ENCODE measurements at regions not wholly inside any gene's neighbourhood (a gene's known extent, or its start where the extent isn't known, plus 50 kb on each side); places are given as distances from the start of the nearest gene placed in this dataset.

GRCh38 chr2:238565031-238565430 is 138.3 kb downstream of the ASB1 start:
- no peak overlapping the region for H2AFZ ChIP-seq (ENCODE audit: low read length)
- H3K9ac ChIP-seq (ENCODE audit: insufficient read depth, low read length) = no peak overlapping the region
- no peaks in the 10 kb centered on the region for H3K36me3 ChIP-seq (ENCODE audit: control insufficient read depth, insufficient read depth, low read length)
- no peaks in the 10 kb centered on the region for H3K4me1 ChIP-seq (ENCODE audit: control insufficient read depth, extremely low read depth, insufficient read depth, low read length)
- DNase-seq (ENCODE audit: low read depth in 2 of 2) = no peak
- TF ChIP-seq EZH2 (IDR thresholded peaks at IDR 0.05; ENCODE audit: low read length, missing control alignments) (no peak), CTCF (conservative IDR thresholded peaks at IDR 0.05 in 1 of 2, IDR thresholded peaks at IDR 0.05 in 1 of 2; ENCODE audit: low read depth in 1 of 2, low read length in 2 of 2) (no peak)
- peaks cover 4% of the 10 kb centered on the region for H3K27me3 ChIP-seq (ENCODE audit: control insufficient read depth, insufficient read depth, low read length)
- H3K4me2 ChIP-seq (ENCODE audit: extremely low read depth, insufficient read depth, low read length) = no peak overlapping the region
- H3K9me3 ChIP-seq (ENCODE audit: control insufficient read depth, insufficient read depth, low read depth, low read length) = no peaks in the 10 kb centered on the region
- no peaks in the 10 kb centered on the region for H3K79me2 ChIP-seq (ENCODE audit: control insufficient read depth, insufficient read depth, low read length)
- H3K27ac ChIP-seq (ENCODE audit: insufficient read depth, low read length) = no peak overlapping the region
- H3K4me3 ChIP-seq (replicated peaks in 1 of 4; ENCODE audit: control extremely low read depth in 1 of 4, insufficient read depth in 1 of 4, low read depth in 3 of 4, low read length in 4 of 4) = no peak overlapping the region
- H4K20me1 ChIP-seq (ENCODE audit: control insufficient read depth, extremely low read depth, insufficient read depth, low read length) = no peaks in the 10 kb centered on the region

GRCh38 chr2:238566001-238566645 is 139.4 kb downstream of the ASB1 start:
- H3K36me3 ChIP-seq (ENCODE audit: control insufficient read depth, insufficient read depth, low read length) = no peaks in the 10 kb centered on the region
- no peaks in the 10 kb centered on the region for H3K4me1 ChIP-seq (ENCODE audit: control insufficient read depth, extremely low read depth, insufficient read depth, low read length)
- no peak overlapping the region for H3K4me3 ChIP-seq (replicated peaks in 1 of 4; ENCODE audit: control extremely low read depth in 1 of 4, insufficient read depth in 1 of 4, low read depth in 3 of 4, low read length in 4 of 4)

More at GRCh38 chr2:238566001-238566645, 139.4 kb downstream of the ASB1 start:
- H3K27me3 ChIP-seq (ENCODE audit: control insufficient read depth, insufficient read depth, low read length) = peaks cover 4% of the 10 kb centered on the region
- H3K27ac ChIP-seq (ENCODE audit: insufficient read depth, low read length) = no peak overlapping the region
- TF ChIP-seq CTCF (conservative IDR thresholded peaks at IDR 0.05 in 1 of 2, IDR thresholded peaks at IDR 0.05 in 1 of 2; ENCODE audit: low read depth in 1 of 2, low read length in 2 of 2) (no peak), EZH2 (IDR thresholded peaks at IDR 0.05; ENCODE audit: low read length, missing control alignments) (no peak)
- no peak overlapping the region for H3K9ac ChIP-seq (ENCODE audit: insufficient read depth, low read length)
- no peaks in the 10 kb centered on the region for H3K79me2 ChIP-seq (ENCODE audit: control insufficient read depth, insufficient read depth, low read length)
- H4K20me1 ChIP-seq (ENCODE audit: control insufficient read depth, extremely low read depth, insufficient read depth, low read length) = no peaks in the 10 kb centered on the region
- H2AFZ ChIP-seq (ENCODE audit: low read length) = no peak overlapping the region
- no peaks in the 10 kb centered on the region for H3K9me3 ChIP-seq (ENCODE audit: control insufficient read depth, insufficient read depth, low read depth, low read length)
- H3K4me2 ChIP-seq (ENCODE audit: extremely low read depth, insufficient read depth, low read length) = no peak overlapping the region
- DNase-seq (ENCODE audit: low read depth in 2 of 2) = no peak

Data from fibroblast of lung (primary cell).